Gastroesophageal sphincter (tissue), 4 donors: ENCODE measurements at regions not wholly inside any gene's neighbourhood (a gene's known extent, or its start where the extent isn't known, plus 50 kb on each side); places are given as distances from the start of the nearest gene placed in this dataset.

Experiments
- ATAC-seq: fragments of 150-250 bp; one replicate; pipeline ENCODE4 v1.9.1; 2016; ENCODE audit warnings: mild to moderate bottlenecking, moderate library complexity
- H3K27ac ChIP-seq, 4 donors: fragments of 200-600 bp; sonication (generic) in 3 of 4; 1 replicate in 3 of 4; 2 replicates in 1 of 4; pipeline ENCODE4 v1.5.1; 2016 to 2019
- H3K27me3 ChIP-seq: fragments of 200-600 bp; sonication (generic); one replicate; pipeline ENCODE4 v1.5.1; 2019
- H3K36me3 ChIP-seq, 2 donors: fragments of 200-600 bp; sonication (generic); one replicate each; pipeline ENCODE4 v1.5.1; 2019; ENCODE audit warnings: control low read depth in 1 of 2
- H3K4me1 ChIP-seq, 3 donors: fragments of 200-600 bp; sonication (generic); 1 replicate in 2 of 3; 2 replicates in 1 of 3; pipeline ENCODE4 v1.5.1; 2016 to 2019; ENCODE audit warnings: control low read depth in 2 of 3
- H3K4me3 ChIP-seq, 2 donors: fragments of 200-600 bp; sonication (generic); one replicate each; pipeline ENCODE4 v1.5.1; 2019; ENCODE audit warnings: mild to moderate bottlenecking in 1 of 2, moderate library complexity in 1 of 2
- H3K9me3 ChIP-seq, 3 donors: fragments of 200-600 bp; sonication (generic); one replicate each; pipeline ENCODE4 v1.5.1; 2017 to 2019; ENCODE audit warnings: control low read depth in 2 of 3
- CTCF ChIP-seq, 4 experiments: fragments of 200-600 bp in 2 of 4; fragments of 450-650 bp in 2 of 4; sonication (generic) in 1 of 4; IDR thresholded peaks; one replicate each; pipeline ENCODE4 v1.5.1; 2017 to 2019; ENCODE audit warnings: antibody characterized with exemption in 4 of 4, mild to moderate bottlenecking in 2 of 4, moderate library complexity in 2 of 4
- EP300 ChIP-seq: sonication (generic); formaldehyde crosslinking; IDR thresholded peaks from one replicate; pipeline ENCODE4 v1.6.1; 2017; ENCODE audit warnings: antibody characterized with exemption, mild to moderate bottlenecking
- POLR2A ChIP-seq, 2 donors: fragments of 450-650 bp; IDR thresholded peaks; one replicate each; pipeline ENCODE4 v1.6.1; 2017; ENCODE audit warnings: antibody characterized with exemption in 2 of 2, mild to moderate bottlenecking in 2 of 2, moderate library complexity in 1 of 2
- POLR2AphosphoS5 ChIP-seq: sonication (generic); formaldehyde crosslinking; IDR thresholded peaks from one replicate; pipeline ENCODE4 v1.6.1; 2017; ENCODE audit warnings: antibody characterized with exemption
- WGBS, 2 donors: methylation state at CpG; one replicate each; pipeline ENCODE4 v1.1.5; 2018; ENCODE audit warnings: low coverage in 1 of 2; 5-methylcytosine and 5-hydroxymethylcytosine counted together

GRCh38 chr14:44653641-44654040 lies 146.6 kb upstream of the FSCB start:
- H3K27me3 ChIP-seq: no peaks in the 10 kb centered on the region
- H3K4me1 ChIP-seq: no peaks in the 10 kb centered on the region

GRCh38 chr14:44652640-44653039 lies 145.6 kb upstream of the FSCB start:
- ATAC-seq: no peak
- H3K27me3 ChIP-seq: no peaks in the 10 kb centered on the region
- H3K36me3 ChIP-seq: no peaks in the 10 kb centered on the region
- TF ChIP-seq CTCF (IDR thresholded peaks at IDR 0.05) (no peak), POLR2AphosphoS5 (no peak), POLR2A (IDR thresholded peaks at IDR 0.05) (no peak), EP300 (no peak)
- no peak overlapping the region for H3K27ac ChIP-seq
- no peaks in the 10 kb centered on the region for H3K4me1 ChIP-seq
- no peak overlapping the region for H3K4me3 ChIP-seq
- H3K9me3 ChIP-seq: no peaks in the 10 kb centered on the region
- WGBS, 2 donors: 49 to 55% methylated on average over 2 of the region's 2 CpGs

More at GRCh38 chr14:44653641-44654040, 146.6 kb upstream of the FSCB start:
- Histone ChIP-seq H3K4me3 (no peak overlapping the region), H3K36me3 (no peaks in the 10 kb centered on the region), H3K27ac (no peak overlapping the region), H3K9me3 (no peaks in the 10 kb centered on the region)
- TF ChIP-seq EP300 (no peak), POLR2A (IDR thresholded peaks at IDR 0.05) (no peak), POLR2AphosphoS5 (no peak), CTCF (IDR thresholded peaks at IDR 0.05) (no peak)
- 13 to 41% methylated on average over 2 to 3 of the region's 3 CpGs for WGBS, 2 donors
- ATAC-seq: no peak

- Histone ChIP-seq H3K9me3 (no peaks in the 10 kb centered on the region), H3K36me3 (no peaks in the 10 kb centered on the region), H3K4me1 (no peaks in the 10 kb centered on the region), H3K27me3 (no peaks in the 10 kb centered on the region), H3K4me3 (no peak overlapping the region), H3K27ac (no peak overlapping the region)
- ATAC-seq: no peak
- TF ChIP-seq POLR2A (IDR thresholded peaks at IDR 0.05): no peak
- TF ChIP-seq POLR2AphosphoS5: no peak
- no peak for TF ChIP-seq EP300
- no peak for TF ChIP-seq CTCF (IDR thresholded peaks at IDR 0.05)
- 63% methylated on average over 1 of the region's 1 CpG; no CpG with 5 or more reads in 1 of the 2 donors for WGBS, 2 donors
Measured at GRCh38 chr14:44649061-44649460, 142.0 kb upstream of the FSCB start.

- TF ChIP-seq POLR2AphosphoS5 (no peak), CTCF (IDR thresholded peaks at IDR 0.05) (no peak), EP300 (no peak), POLR2A (IDR thresholded peaks at IDR 0.05) (no peak)
- no peak for ATAC-seq
- Histone ChIP-seq H3K4me1 (no peaks in the 10 kb centered on the region), H3K36me3 (no peaks in the 10 kb centered on the region), H3K9me3 (no peaks in the 10 kb centered on the region), H3K27ac (no peak overlapping the region), H3K27me3 (no peaks in the 10 kb centered on the region), H3K4me3 (no peak overlapping the region)
- WGBS, 2 donors: 91 to 94% methylated on average over 2 of the region's 2 CpGs
Measured at GRCh38 chr14:44640416-44640815, 133.3 kb upstream of the FSCB start.

GRCh38 chr14:44639781-44640385 lies 132.8 kb upstream of the FSCB start:
- 25 to 42% methylated on average over 5 of the region's 5 CpGs for WGBS, 2 donors
- Histone ChIP-seq H3K4me1 (no peaks in the 10 kb centered on the region), H3K27me3 (no peaks in the 10 kb centered on the region), H3K4me3 (no peak overlapping the region), H3K9me3 (no peaks in the 10 kb centered on the region), H3K27ac (no peak overlapping the region), H3K36me3 (no peaks in the 10 kb centered on the region)
- TF ChIP-seq POLR2AphosphoS5: no peak
- TF ChIP-seq CTCF (IDR thresholded peaks at IDR 0.05): no peak
- no peak for TF ChIP-seq EP300
- no peak for TF ChIP-seq POLR2A (IDR thresholded peaks at IDR 0.05)
- no peak for ATAC-seq
